ENCODE measurements at regions not wholly inside any gene's neighbourhood (a gene's known extent, or its start where the extent isn't known, plus 50 kb on each side); places are given as distances from the start of the nearest gene placed in this dataset.

- TF ChIP-seq POLR2AphosphoS5 (IDR thresholded peaks at IDR 0.05; ENCODE audit: borderline replicate concordance, low read depth, low read length) (no peak), EZH2 (IDR thresholded peaks at IDR 0.05) (no peak)
Measured at GRCh38 chr15:98240303-98240702, 279.8 kb downstream of the ARRDC4 start.
